Embryonic facial prominence (tissue), 1 donor: ENCODE measurements at regions not wholly inside any gene's neighbourhood (a gene's known extent, or its start where the extent isn't known, plus 50 kb on each side); places are given as distances from the start of the nearest gene placed in this dataset.
"Not testable (repeated sequence)": the region's sequence is repeated elsewhere in the genome, so short reads cannot be mapped to it uniquely, and the experiment has no call there.

Experiments
- DNase-seq: peaks from one replicate; pipeline ENCODE4 v3.0.0-alpha.2; 2016; ENCODE audit errors: extremely low spot score

- no peak for DNase-seq
Observed at GRCh38 chr1:213464786-213465460, 413.9 kb downstream of the RPS6KC1 start.

- DNase-seq, result no peak
Observed at GRCh38 chr1:213466541-213466940, 415.5 kb downstream of the RPS6KC1 start.

DNA sequence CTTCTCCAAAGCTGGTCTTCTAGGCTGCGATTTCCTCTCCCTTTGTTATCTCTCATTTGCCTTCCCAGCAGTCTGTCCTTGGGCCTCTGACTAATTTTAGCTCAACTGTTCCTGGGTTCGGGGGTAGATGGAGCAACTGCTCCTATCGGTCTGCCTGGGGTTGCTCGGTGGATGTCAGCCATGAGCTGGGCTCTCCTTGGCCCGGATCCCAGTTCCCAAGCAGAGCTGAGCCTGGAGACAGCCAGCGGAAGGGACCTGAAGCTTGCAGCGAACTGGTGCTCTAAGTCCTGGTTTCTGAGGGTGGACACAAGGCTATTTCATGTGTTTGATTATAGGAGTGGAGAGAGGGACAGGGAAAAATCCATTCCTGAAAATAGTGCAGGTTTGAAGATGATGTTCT lies 423.0 kb downstream of the RPS6KC1 start:
- no peak for DNase-seq

DNA sequence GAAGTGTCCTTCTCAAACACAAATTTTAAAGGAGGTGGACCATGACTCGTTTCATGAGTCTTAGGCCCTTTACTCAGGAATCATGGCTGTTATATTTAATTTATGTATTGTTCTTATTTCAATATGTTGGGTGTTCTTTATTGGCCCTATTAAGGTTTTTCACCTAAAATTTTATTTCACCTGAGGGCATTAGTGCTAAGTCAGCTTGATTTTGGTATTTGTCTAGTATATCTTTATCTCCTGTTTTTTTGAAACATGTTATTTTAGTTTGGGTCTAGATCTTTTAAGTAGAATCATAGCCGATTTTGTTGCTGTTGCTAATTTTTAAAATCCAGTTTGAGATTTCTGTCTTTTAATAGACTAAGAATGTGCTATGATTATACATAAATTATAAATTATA lies 430.4 kb downstream of the RPS6KC1 start:
- DNase-seq, result no peak

DNA sequence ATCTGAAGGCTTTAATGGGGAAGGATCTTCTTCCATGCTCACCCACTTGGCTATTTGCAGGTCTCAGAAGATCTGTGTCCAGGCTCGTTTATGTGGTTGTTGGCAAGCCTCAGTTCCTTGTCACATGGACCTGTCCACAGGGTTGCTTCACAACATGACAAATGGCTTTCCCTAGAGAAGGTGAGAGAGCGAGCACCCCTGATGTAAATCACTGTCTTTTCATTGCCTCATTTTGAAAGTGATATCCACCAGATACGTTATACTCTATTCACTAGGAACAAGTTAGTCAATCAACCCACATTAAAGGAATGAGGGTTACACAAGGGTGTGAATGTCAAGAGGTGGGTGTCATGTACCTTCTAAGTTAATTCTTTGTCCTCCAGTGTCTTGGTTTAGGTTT lies 433.3 kb downstream of the RPS6KC1 start:
- no peak for DNase-seq

DNA sequence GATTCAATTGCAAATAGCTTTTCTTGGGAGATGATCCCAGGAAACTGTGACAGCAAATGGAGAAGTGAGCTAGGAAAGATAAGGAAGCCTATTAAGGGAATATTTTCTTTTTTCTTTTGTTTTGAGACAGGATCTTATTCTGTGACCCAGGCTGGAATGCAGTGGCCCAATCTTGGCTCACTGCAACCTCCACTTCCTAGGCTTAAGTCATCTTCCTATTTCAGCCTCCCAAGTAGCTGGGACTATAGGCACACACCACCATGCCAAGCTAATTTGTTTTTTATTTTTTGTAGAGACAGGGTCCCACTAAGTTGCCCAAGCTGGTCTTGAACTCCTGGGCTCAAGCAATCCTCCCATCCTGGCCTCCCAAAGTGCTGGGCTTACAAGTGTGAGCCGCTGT lies 433.7 kb downstream of the RPS6KC1 start:
- no peak for DNase-seq

DNA sequence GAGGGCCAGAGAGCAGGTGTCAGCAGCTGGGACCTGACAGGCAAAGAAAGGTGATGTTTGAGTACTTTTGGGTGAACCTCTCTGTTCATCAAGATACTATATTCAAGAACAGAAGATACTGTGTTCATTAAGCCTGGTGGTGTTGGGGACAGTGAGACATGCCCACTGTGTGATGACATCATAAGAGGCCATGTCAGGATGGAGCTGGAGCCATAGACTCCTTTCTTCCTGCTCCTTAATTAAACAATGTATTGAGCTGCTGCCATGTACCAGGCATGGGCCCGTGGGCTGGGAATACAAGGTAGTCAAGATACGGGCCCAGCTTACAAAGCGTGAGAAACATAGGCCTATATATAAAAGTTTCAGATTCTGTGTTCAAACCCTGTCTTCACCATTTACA lies 435.4 kb downstream of the RPS6KC1 start:
- no peak for DNase-seq

GRCh38 chr1:213491468-213491867 lies 440.4 kb downstream of the RPS6KC1 start:
- DNase-seq, result no peak

DNA sequence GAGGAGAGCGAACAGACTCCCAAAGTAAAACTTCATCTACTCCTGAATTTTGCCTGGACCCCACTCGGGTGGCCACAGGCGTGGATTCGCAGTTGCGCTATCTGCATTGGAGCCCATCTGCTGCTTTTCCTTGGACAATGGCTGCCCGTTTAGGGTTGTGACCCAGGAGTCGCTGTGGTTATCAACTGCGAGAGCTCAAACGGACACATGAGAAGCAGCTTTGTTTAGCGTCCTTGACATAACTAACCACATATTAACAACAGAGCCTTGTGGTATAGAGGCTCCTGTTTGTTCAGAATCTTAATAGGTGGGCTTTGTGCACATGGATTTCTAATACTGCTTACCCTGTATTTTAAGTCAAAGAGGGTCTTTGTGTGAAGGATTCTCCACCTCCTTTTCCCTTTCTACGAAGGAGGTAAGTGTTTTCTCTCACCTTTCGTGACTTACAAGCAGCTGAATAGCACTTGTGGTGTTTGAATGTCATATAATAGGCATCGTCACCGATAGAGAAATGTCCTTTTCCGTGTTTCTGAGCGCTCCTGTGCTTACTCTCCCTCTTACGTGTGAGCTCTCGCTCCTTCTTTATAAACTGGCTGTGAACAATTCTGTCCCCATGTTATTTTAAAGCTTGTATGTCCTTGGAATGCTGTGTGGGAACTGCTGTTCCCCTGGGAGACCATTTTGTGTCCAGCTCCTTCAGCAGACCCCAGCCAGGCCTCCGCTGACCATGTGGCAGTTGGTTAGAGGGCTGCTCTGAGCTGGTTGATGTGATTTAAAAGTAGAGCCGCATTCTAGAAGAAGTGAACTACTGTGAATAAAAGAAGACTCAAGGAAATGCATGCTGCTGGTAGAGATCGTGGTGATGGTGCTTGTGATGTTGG lies 441.4 kb downstream of the RPS6KC1 start:
- DNase-seq, result no peak

DNA sequence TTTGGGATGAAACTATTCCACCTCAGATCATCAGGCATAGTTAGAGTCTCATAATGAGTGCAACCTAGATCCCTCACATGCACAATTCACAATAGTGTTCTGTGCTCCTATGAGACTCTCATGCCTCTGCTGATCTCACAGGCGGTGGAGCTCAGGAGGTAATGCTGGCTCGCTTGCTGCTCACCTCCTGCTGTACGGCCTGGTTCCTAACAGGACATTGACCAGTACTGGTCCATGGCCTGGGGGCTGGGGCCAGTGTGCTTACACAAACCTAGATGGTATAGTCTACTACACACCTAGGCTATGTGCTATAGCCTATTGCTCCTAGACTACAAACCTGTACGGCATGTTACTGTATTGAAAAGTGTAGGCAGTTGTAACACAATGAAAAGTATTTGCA lies 448.4 kb downstream of the RPS6KC1 start:
- DNase-seq, result no peak

- DNase-seq, result no peak
Observed at GRCh38 chr1:213507472-213508223, 456.6 kb downstream of the RPS6KC1 start.

DNA sequence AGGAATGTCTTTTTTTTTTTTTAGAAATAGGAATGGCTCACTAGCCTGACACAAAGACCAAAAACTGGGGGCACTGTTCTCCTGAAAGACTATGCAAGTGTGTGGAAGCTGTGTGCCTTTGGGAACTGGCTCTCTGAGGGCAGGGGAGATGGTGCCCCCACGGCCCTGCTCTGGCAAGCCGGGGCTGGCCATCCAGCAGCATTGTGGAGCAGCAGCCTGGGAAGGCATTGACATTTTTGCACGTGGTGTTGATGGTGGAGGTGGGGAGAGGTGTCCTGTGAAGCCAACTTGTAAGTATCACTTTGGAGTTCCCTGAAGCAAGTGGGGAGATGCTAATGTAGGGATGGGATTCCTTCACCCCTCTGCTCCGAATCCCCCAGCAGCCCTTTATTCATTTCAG lies 460.1 kb downstream of the RPS6KC1 start:
- DNase-seq, result no peak

DNA sequence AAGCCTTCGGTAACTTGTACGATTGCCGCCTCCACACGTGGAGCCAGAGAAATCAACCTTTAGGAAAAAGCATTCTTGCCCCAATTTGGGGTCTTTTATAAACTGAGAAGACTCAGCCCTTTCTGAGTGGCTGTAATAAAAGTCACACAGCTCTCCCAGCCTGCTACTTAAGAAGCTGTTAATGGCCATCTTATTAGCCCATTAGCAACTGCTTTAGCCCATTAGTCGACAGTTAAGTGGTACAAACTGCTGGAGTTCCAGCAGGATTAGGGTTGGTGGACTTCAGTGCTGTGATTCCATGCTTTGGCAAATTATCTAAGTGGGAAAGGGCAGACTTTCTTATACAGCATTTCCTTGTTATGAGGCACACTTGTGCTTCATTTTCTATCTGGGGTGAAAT lies 461.3 kb downstream of the RPS6KC1 start:
- DNase-seq, result no peak

GRCh38 chr1:213513006-213513405 lies 462.0 kb downstream of the RPS6KC1 start:
- DNase-seq, result no peak

DNA sequence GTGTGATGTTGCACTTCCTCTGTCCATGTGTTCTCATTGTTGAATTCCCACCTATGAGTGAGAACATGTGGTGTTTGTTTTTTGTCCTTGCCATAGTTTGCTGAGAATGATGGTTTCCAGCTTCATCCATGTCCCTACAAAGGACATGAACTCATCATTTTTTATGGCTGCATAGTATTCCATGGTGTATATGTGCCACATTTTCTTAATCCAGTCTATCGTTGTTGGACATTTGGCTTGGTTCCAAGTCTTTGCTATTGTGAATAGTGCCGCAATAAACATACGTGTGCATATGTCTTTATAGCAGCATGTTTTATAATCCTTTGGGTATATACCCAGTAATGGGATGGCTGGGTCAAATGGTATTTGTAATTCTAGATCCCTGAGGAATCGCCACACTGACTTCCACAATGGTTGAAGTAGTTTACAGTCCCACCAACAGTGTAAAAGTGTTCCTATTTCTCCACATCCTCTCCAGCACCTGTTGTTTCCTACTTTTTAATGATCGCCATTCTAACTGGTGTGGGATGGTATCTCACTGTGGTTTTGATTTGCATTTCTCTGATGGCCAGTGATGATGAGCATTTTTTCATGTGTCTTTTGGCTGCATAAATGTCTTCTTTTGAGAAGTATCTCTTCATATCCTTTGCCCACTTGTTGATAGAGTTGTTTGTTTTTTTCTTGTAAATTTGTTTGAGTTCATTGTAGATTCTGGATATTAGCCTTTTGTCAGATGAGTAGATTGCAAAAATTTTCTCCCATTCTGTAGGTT lies 463.6 kb downstream of the RPS6KC1 start:
- DNase-seq, result not testable (repeated sequence)

DNA sequence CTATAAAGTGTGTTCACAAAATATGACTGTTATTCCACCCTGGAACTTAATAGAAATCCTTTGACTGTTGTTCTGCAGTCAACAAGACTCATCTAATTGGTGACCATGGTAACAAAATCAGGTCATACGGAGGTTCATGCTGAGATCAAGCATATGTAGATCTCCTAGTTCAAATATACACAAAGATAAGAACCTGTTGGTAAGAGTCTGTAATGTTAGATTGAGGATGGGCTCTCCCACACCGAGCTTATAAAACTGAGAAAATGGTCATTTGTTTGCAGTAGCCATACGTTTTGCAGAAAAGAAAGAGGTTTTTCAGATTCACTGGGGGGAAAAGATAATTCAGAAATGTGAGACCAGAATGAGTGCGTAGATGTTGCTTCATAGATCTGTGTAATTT lies 468.1 kb downstream of the RPS6KC1 start:
- no peak for DNase-seq

- no peak for DNase-seq
Observed at GRCh38 chr1:213521206-213521605, 466.6 kb upstream of the PROX1 start.

DNA sequence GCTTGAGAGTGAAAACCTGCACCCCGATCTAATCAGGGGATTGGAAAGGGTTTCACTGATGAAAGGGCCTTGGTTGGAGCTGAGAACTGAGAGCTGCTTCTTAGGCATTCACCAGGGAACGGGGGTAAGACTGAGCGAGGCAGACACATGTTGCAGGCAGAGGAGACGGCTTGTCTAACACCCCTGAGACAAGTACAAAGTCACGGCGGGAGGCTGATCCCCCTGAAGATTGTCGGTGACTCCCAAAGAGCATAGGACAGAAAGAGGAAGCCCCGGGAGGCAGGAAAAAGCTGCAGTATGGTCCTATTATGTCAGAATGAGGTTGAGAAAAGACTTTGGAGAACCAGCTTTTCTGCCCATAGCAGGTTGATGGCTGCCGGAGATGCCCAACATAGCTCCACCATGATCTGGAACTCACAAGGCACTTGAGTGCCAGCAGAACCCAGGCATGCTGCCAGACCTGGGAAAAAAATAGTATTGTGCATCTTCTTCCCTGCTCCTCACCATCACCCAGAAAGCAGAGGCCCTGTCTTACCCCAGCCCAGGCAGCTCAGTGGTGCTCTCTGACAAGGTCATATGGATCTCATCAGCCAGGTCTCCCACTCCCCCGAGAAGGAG lies 463.9 kb upstream of the PROX1 start:
- DNase-seq, result no peak

DNA sequence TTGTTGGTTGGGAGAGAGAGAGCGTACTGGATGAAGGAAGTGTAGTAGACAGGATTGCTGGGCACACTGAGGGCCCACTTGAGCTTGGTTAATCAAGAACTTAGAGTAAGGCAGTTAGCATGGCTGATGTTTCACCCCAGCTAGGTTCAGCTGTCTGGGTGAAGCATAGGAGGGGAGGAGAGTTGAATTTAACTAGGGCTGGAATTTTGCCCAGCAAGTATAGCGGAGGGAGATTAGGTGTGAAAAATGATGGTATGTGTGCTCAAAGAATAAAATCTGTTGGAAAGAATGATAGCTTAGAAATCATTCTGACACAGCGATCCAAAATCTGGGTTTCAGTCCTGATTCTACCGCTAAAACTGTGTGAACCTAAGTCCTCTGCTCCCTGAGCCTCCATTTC lies 461.5 kb upstream of the PROX1 start:
- DNase-seq, result no peak

DNA sequence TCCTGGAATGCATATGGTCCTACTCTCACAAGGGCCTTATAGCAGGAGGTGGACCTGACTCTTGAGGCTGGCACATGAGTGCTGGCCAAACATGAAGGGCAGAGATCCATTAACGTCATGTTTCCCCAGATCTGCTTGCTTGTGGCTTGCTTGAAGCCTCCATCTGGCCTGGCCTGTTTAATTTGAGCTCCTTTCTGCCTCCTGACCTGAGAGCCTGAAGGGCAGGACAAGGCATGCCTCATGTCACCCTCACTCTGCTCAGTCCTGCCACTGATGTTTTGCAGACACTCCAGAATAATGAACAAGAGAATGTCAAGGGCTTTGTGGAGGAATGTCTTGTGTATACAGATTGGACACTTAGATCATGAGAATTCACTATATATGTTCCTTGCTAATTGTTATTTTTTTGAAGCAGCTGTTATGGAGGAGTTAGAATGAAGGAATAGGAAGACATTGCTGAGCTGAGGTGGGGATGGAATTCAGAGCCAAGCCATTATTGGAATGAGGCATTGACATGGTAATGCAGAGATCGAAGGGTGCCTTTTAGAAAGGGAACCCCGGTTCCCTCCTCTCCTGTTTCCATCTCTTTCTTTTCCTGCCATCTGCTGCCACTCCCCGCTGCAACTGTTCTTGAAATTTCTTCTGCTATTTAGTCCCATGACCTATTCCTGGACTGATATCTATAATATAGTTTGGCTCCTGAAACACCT lies 457.0 kb upstream of the PROX1 start:
- DNase-seq, result no peak
